Activated naive CD8-positive, alpha-beta T cell treated with anti-CD3 and anti-CD28 coated beads, Interleukin-2, amount 10 ng/mL, durations not matched to agents 7 days and 5 days (primary cell): ENCODE measurements at regions not wholly inside any gene's neighbourhood (a gene's known extent, or its start where the extent isn't known, plus 50 kb on each side); places are given as distances from the start of the nearest gene placed in this dataset.

Source experiments
- ATAC-seq: fragments of 150-1000 bp; cut with Tn5 transposase; one replicate; pipeline ENCODE4 v1.10.0; 2021; ENCODE audit warnings: low read depth, moderate library complexity
- POLR2A ChIA-PET: fragments of 350-600 bp; sonication (Branson Sonifier 250); formaldehyde crosslinking; loops from one replicate; lab custom pipeline; 2021; ENCODE audit warnings: antibody characterized with exemption; lab: Charles Lee
- DNase-seq: peaks from one replicate; pipeline ENCODE4 v3.0.0; 2021
- H3K27ac Mint-ChIP-seq: one replicate; pipeline ENCODE4 v1.8.0; 2022; ENCODE audit warnings: mild to moderate bottlenecking, mixed read lengths
- H3K27me3 Mint-ChIP-seq: one replicate; pipeline ENCODE4 v1.8.0; 2022; ENCODE audit warnings: mild to moderate bottlenecking, moderate library complexity, mixed read lengths
- H3K36me3 Mint-ChIP-seq: one replicate; pipeline ENCODE4 v1.8.0; 2021; ENCODE audit warnings: mild to moderate bottlenecking, mixed read lengths
- H3K4me1 Mint-ChIP-seq: one replicate; pipeline ENCODE4 v1.8.0; 2021; ENCODE audit warnings: mixed read lengths
- H3K4me3 Mint-ChIP-seq: one replicate; pipeline ENCODE4 v1.8.0; 2022; ENCODE audit warnings: mild to moderate bottlenecking, moderate library complexity, mixed read lengths
- H3K9me3 Mint-ChIP-seq: one replicate; pipeline ENCODE4 v1.8.0; 2021; ENCODE audit warnings: mixed read lengths

GRCh38 chr4:60930866-60931265, 269.3 kb upstream of the ADGRL3 start:
- Mint-ChIP-seq H3K4me3 (no peak overlapping the region), H3K27ac (no peak overlapping the region), H3K4me1 (no peaks in the 10 kb centered on the region), H3K27me3 (no peaks in the 10 kb centered on the region), H3K36me3 (no peaks in the 10 kb centered on the region), H3K9me3 (peaks cover 10% of the 10 kb centered on the region)
- DNase-seq = no peak
- no peak for ATAC-seq
- POLR2A ChIA-PET = no interaction called here

GRCh38 chr4:60934566-60935295, 265.4 kb upstream of the ADGRL3 start:
- Mint-ChIP-seq H3K27ac (no peak overlapping the region), H3K4me3 (no peak overlapping the region), H3K9me3 (peaks cover 5% of the 10 kb centered on the region), H3K36me3 (no peaks in the 10 kb centered on the region), H3K4me1 (no peaks in the 10 kb centered on the region), H3K27me3 (no peaks in the 10 kb centered on the region)
- ATAC-seq (no peak), DNase-seq (no peak)
- POLR2A ChIA-PET = no interaction called here

- Mint-ChIP-seq H3K27ac (no peak overlapping the region), H3K4me3 (no peak overlapping the region), H3K27me3 (no peaks in the 10 kb centered on the region), H3K9me3 (peaks cover 3% of the 10 kb centered on the region), H3K36me3 (no peaks in the 10 kb centered on the region), H3K4me1 (no peaks in the 10 kb centered on the region)
- no peak for ATAC-seq
- POLR2A ChIA-PET = no interaction called here
- DNase-seq = no peak
Measured at GRCh38 chr4:60938181-60938580, 261.9 kb upstream of the ADGRL3 start.

- H3K36me3 Mint-ChIP-seq = no peaks in the 10 kb centered on the region
Measured at GRCh38 chr4:60938621-60939020, 261.5 kb upstream of the ADGRL3 start.

GRCh38 chr4:60944060-60944459, 256.1 kb upstream of the ADGRL3 start:
- Mint-ChIP-seq H3K9me3 (peaks cover 9% of the 10 kb centered on the region), H3K36me3 (no peaks in the 10 kb centered on the region), H3K27me3 (no peaks in the 10 kb centered on the region), H3K4me1 (no peaks in the 10 kb centered on the region), H3K27ac (no peak overlapping the region), H3K4me3 (no peak overlapping the region)
- POLR2A ChIA-PET = no interaction called here
- ATAC-seq (no peak), DNase-seq (no peak)

More at GRCh38 chr4:60938621-60939020, 261.5 kb upstream of the ADGRL3 start:
- H3K9me3 Mint-ChIP-seq = peaks cover 3% of the 10 kb centered on the region
- ATAC-seq (no peak), DNase-seq (no peak)
- H3K4me1 Mint-ChIP-seq = no peaks in the 10 kb centered on the region
- H3K27me3 Mint-ChIP-seq = no peaks in the 10 kb centered on the region
- H3K4me3 Mint-ChIP-seq = no peak overlapping the region
- POLR2A ChIA-PET = no interaction called here
- H3K27ac Mint-ChIP-seq = no peak overlapping the region

GRCh38 chr4:60945641-60946040, 254.5 kb upstream of the ADGRL3 start:
- no peak for ATAC-seq
- H3K9me3 Mint-ChIP-seq = peaks cover 7% of the 10 kb centered on the region

GRCh38 chr4:60948008-60948407, 252.1 kb upstream of the ADGRL3 start:
- Mint-ChIP-seq H3K4me1 (no peaks in the 10 kb centered on the region), H3K27ac (no peak overlapping the region), H3K9me3 (peaks cover 6% of the 10 kb centered on the region), H3K36me3 (no peaks in the 10 kb centered on the region), H3K27me3 (no peaks in the 10 kb centered on the region), H3K4me3 (no peak overlapping the region)
- POLR2A ChIA-PET = no interaction called here
- ATAC-seq (no peak), DNase-seq (no peak)

More at GRCh38 chr4:60945641-60946040, 254.5 kb upstream of the ADGRL3 start:
- Mint-ChIP-seq H3K4me3 (no peak overlapping the region), H3K27ac (no peak overlapping the region), H3K36me3 (no peaks in the 10 kb centered on the region), H3K4me1 (no peaks in the 10 kb centered on the region), H3K27me3 (no peaks in the 10 kb centered on the region)
- POLR2A ChIA-PET = no interaction called here
- DNase-seq = no peak

GRCh38 chr4:60952921-60953320, 247.2 kb upstream of the ADGRL3 start:
- peaks cover 3% of the 10 kb centered on the region for H3K9me3 Mint-ChIP-seq
- H3K27ac Mint-ChIP-seq = no peak overlapping the region
- DNase-seq (no peak), ATAC-seq (no peak)
- H3K4me1 Mint-ChIP-seq = no peaks in the 10 kb centered on the region
- POLR2A ChIA-PET = no interaction called here
- no peaks in the 10 kb centered on the region for H3K27me3 Mint-ChIP-seq
- H3K4me3 Mint-ChIP-seq = no peak overlapping the region
- H3K36me3 Mint-ChIP-seq = no peaks in the 10 kb centered on the region

GRCh38 chr4:60953826-60954225, 246.3 kb upstream of the ADGRL3 start:
- Mint-ChIP-seq H3K4me3 (no peak overlapping the region), H3K9me3 (no peaks in the 10 kb centered on the region), H3K4me1 (no peaks in the 10 kb centered on the region), H3K36me3 (no peaks in the 10 kb centered on the region), H3K27ac (no peak overlapping the region), H3K27me3 (no peaks in the 10 kb centered on the region)
- no peak for ATAC-seq
- POLR2A ChIA-PET = no interaction called here
- DNase-seq = no peak

- DNase-seq (no peak), ATAC-seq (no peak)
- Mint-ChIP-seq H3K36me3 (no peaks in the 10 kb centered on the region), H3K9me3 (peaks cover 3% of the 10 kb centered on the region), H3K4me3 (no peak overlapping the region), H3K27ac (no peak overlapping the region), H3K4me1 (no peaks in the 10 kb centered on the region), H3K27me3 (no peaks in the 10 kb centered on the region)
- POLR2A ChIA-PET = no interaction called here
Measured at GRCh38 chr4:60962286-60962685, 237.8 kb upstream of the ADGRL3 start.

GRCh38 chr4:60981534-60981933, 218.6 kb upstream of the ADGRL3 start:
- DNase-seq (no peak), ATAC-seq (no peak)
- no peak overlapping the region for H3K27ac Mint-ChIP-seq
- H3K4me1 Mint-ChIP-seq = no peaks in the 10 kb centered on the region
- peaks cover 4% of the 10 kb centered on the region for H3K9me3 Mint-ChIP-seq
- POLR2A ChIA-PET = no interaction called here
- no peaks in the 10 kb centered on the region for H3K27me3 Mint-ChIP-seq
- no peaks in the 10 kb centered on the region for H3K36me3 Mint-ChIP-seq
- H3K4me3 Mint-ChIP-seq = no peak overlapping the region

- POLR2A ChIA-PET = no interaction called here
- H3K9me3 Mint-ChIP-seq = peaks cover 6% of the 10 kb centered on the region
- no peak overlapping the region for H3K27ac Mint-ChIP-seq
- H3K27me3 Mint-ChIP-seq = no peaks in the 10 kb centered on the region
- H3K4me1 Mint-ChIP-seq = no peaks in the 10 kb centered on the region
- no peak overlapping the region for H3K4me3 Mint-ChIP-seq
- DNase-seq (no peak), ATAC-seq (no peak)
- no peaks in the 10 kb centered on the region for H3K36me3 Mint-ChIP-seq
Measured at GRCh38 chr4:60989141-60989540, 211.0 kb upstream of the ADGRL3 start.

GRCh38 chr4:60992037-60992436, 208.1 kb upstream of the ADGRL3 start:
- DNase-seq = no peak
- no peaks in the 10 kb centered on the region for H3K36me3 Mint-ChIP-seq

GRCh38 chr4:61003301-61003700, 196.8 kb upstream of the ADGRL3 start:
- Mint-ChIP-seq H3K27me3 (no peaks in the 10 kb centered on the region), H3K4me3 (no peak overlapping the region), H3K9me3 (peaks cover 4% of the 10 kb centered on the region), H3K4me1 (no peaks in the 10 kb centered on the region), H3K36me3 (no peaks in the 10 kb centered on the region), H3K27ac (no peak overlapping the region)
- no peak for DNase-seq
- POLR2A ChIA-PET = no interaction called here
- no peak for ATAC-seq

More at GRCh38 chr4:60992037-60992436, 208.1 kb upstream of the ADGRL3 start:
- Mint-ChIP-seq H3K27me3 (no peaks in the 10 kb centered on the region), H3K9me3 (peaks cover 4% of the 10 kb centered on the region), H3K27ac (no peak overlapping the region), H3K4me3 (no peak overlapping the region), H3K4me1 (no peaks in the 10 kb centered on the region)
- POLR2A ChIA-PET = no interaction called here
- no peak for ATAC-seq
